CD4-positive, alpha-beta T cell treated with Interferon alpha-2 for 1 hour (primary cell): ENCODE measurements at regions not wholly inside any gene's neighbourhood (a gene's known extent, or its start where the extent isn't known, plus 50 kb on each side); places are given as distances from the start of the nearest gene placed in this dataset.

Experiments
- DNase-seq, 2 donors: peaks; one replicate each; pipeline ENCODE4 v3.0.0-alpha.2; 2020 to 2022

DNA sequence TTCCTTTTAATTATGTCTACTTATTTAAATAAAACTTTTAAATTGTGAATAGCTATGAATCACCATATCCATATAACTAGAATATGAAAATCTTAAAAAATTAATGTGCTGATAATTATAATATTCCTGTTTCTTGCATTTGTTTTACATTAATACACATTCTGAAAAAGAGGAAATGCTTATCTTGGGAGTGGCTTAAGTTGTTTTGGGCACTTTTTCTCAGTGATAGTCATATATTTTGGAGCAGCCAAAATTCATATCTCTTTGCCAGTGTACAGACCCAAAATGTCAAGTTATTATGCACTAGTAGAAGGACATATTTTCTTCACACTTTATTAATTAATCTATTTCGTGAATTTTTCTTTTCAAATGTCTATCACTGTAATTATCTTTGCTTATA is 838.5 kb downstream of the USP25 start:
- DNase-seq: no peak

GRCh38 chr21:16568661-16569060 is 838.9 kb downstream of the USP25 start:
- DNase-seq: no peak

- DNase-seq: no peak
These were observed 839.9 kb downstream of the USP25 start for GRCh38 chr21:16569679-16570078.

DNA sequence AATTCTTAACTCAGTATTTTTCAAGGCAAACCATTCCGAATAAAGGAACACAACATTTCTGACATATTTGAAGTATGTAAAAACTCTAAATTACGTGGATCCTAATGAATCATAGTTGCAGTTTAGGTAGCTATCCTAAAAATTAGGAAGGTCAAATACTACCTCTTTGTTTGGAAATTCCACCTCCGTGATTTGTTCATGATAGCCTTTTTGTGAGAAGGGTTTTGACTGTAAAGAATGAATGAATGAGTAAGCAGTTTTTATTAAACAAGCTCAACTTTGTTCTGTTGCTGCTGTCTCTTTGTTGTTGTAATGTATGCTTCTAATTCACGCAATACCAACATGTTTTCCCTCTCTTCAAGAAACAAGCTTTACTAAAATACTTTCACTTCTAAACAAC is 840.4 kb downstream of the USP25 start:
- no peak for DNase-seq

GRCh38 chr21:16570856-16571255 is 841.1 kb downstream of the USP25 start:
- DNase-seq: no peak

GRCh38 chr21:16571594-16571993 is 841.8 kb downstream of the USP25 start:
- DNase-seq: no peak

- DNase-seq: no peak
These were observed 842.2 kb downstream of the USP25 start for GRCh38 chr21:16572032-16572431.

DNA sequence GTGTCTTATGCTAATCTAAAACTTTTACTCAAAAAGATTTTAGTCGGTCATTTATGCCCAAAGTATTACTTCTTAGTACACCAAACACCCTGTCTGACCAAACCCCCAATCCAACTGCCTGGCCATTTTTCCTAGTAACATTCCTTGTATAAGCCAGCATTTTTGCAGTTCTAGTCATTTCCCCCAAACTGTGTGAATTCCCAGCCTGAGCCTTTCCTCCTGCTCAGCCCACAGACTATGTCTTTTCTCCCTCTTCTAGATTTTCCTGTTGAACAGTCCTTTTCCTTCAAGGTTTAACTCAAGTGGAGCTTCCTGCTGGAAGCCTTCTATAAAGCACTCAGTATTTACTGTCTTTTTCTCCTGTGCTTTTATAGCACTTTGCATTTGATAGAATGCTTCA is 843.8 kb downstream of the USP25 start:
- no peak for DNase-seq

- no peak for DNase-seq
These were observed 848.2 kb downstream of the USP25 start for GRCh38 chr21:16577975-16578374.

GRCh38 chr21:16578912-16579311 is 849.1 kb downstream of the USP25 start:
- no peak for DNase-seq

DNA sequence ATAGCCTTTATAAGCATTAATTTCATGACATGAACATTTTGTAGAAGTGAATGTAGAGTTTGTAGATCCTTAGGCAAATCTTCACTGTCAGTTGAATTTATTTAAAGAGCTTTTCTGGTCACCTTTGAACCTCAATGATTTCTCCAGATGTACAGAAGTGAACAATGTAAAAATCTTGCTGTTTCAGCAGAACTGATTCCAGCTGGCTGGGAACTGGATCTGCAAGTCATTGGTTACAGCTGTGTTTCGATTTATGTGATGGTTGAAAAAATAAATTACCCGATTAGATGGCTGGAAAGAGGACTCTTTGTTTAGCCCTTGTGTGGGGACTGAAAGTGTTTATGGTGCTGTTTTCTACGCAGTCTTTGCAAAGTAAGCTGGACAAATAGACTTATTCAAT is 849.8 kb downstream of the USP25 start:
- no peak for DNase-seq

GRCh38 chr21:16580661-16581060 is 850.9 kb downstream of the USP25 start:
- DNase-seq: no peak

GRCh38 chr21:16583556-16583955 is 853.8 kb downstream of the USP25 start:
- DNase-seq: no peak

DNA sequence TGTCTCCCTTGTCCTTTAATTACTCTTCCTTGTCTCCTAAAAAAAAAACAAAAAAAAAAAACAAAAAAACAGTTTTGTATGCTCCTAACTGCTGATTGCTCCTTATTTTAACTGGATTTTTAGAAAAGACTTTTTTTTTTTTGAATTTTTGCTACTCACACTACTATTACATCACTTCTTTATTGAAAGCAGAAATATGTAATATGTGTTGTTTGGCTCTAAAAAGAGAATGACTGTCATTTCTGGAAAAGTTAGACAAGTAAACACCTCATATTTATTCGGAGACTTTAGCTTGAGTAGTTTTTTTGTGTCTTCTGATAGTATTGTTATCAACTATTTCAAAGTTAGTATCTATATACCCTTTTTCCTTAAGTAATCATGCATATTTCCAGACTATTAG is 855.0 kb downstream of the USP25 start:
- no peak for DNase-seq

DNA sequence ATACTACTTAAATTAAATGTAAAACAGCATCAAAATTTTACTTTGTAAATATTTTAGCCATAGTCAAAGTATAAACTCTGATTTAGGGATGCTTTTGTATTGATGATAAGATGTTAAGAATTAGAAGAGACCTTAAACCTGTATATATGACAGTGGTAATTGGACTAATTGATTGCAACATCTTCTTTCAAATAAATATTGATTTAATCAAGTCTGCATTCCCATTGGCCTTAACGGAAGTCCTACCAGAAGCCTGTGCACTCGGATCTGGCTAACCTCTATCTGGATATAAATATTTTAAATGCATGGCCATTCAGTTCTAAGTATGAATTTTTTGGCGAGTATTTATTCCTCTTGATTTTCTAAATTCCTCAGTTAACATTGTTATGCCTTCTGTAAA is 856.1 kb downstream of the USP25 start:
- DNase-seq: no peak

DNA sequence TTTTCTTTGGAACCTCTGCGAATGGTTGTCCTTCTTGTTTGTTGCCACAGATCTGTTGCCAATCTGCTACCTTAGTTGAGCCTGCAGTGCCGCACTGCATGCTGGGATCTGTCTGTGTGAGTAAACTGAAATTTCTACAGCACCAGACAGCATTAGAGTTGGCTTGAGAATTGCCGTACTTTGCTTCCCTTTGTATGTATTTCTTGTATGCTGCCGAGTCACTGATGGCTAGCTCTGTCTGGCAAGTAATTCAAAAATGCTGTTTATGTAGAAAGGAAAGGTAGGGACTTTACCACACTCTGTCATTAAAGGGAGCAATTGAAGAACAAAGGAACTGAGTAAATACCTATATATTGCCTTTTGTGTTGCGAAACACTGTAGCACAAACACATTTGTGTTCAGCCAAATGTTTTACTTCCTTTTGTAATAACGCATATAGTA is 857.4 kb downstream of the USP25 start:
- DNase-seq: no peak

DNA sequence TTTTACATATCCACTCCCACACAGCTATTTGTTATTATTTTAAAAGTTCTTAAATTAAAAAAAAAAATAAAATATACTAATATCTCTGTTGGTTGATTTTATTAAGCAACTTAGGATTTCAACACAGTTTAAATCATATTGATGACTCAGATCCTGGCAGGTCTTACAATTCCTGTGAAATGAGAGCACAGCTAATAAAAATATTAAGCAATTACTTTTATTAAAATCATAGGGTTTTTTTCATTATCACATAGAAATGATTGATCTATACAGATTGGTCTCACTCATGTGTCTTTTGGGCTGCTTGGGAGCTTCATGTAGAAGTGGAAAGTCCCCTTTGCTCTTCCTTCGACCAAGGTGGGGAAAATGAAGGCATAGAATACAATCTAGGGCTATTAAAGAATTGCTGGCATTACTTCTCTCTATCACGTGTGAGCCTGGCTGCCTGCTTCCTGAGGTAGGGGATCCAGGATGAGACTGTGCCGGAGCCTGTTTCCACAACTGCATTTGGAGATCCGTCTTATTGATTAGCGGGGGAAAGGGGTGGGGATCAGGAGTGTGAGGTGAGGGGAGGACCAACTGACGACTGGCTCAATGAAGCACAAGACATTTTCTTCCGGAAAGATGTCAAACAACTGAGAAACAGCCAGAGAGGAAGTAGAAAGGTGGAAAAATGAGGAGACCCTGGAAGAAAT is 858.0 kb downstream of the USP25 start:
- no peak for DNase-seq

DNA sequence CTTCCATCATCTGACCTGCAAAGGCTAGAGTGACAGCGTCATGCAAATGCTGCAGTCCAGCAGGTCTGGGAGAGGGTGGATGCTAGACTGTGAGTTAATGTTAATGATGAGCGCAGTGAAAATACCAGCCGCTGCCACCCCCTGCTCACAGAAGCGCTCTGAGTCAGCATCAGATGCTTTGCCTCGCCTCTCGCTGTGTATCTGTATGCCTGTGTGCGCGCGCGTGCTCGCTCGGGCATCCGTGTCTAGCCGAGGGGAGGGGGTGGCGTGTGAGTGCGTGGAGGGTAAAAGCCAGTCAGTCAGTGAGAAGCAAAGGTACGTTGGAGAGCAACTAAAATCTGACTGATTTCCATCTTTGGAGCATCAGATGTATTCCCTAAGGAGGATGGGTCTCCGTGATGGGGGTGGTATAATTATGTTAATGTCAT is 858.7 kb downstream of the USP25 start:
- DNase-seq: no peak

DNA sequence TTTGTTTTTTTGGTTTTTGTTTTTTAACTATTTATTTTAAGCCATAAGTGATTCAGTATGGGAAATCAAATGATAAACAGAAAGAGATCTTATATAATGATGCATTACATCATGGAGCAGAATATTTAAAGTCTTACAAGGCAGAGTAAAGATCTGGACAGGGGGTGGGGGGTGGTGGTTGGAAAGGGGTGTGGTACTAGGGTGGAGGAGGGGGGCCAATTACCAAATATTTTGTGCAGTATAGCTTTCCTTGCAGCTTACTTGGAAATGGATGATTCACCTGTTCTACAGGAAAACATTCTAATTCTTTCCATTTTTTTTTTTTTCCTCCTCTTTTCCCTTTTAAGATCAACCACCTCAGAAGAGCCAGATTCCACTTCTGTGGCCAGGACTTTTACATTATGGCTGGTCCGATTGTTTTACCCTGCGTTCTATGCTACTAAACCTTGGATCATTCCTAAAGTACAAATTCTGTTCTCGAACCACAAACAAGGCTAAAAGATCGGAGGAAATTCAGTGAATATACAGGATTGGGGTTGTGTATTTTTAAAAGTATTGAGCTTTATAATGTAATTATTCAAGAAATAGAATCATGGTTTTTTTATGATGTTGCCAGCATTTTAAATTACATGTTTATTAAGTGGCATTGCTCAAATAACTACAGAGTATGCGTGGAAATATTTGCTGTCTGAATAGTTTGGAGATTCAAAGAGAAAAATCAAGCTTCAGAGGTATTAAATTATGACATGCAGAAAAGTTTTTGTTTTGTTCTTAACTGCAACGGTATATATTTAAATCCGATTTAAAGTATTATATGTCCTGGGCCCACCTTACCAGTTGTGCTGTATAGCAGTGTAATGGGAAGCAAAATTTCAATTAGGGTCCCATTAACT is 859.5 kb downstream of the USP25 start:
- DNase-seq: no peak

DNA sequence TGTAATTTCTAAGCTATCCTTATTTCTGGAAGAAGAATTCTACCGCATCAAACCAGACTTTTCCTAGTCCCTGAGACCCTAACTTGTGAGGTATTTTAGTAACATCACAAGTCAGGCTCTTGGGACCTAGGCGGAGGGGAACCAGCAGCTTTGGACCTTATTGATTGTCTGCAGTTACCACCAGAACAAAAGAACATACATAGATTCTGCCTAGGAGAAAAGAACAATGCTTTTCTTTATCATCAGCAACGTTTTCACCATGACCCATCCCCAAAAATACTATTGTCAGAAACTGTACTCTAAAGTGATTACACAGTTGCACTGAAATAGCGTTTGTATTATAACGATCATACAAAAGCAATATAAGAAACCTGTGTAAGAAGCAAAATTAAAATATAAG is 860.4 kb downstream of the USP25 start:
- DNase-seq: no peak

GRCh38 chr21:16590641-16591292 is 861.0 kb downstream of the USP25 start:
- DNase-seq: no peak

DNA sequence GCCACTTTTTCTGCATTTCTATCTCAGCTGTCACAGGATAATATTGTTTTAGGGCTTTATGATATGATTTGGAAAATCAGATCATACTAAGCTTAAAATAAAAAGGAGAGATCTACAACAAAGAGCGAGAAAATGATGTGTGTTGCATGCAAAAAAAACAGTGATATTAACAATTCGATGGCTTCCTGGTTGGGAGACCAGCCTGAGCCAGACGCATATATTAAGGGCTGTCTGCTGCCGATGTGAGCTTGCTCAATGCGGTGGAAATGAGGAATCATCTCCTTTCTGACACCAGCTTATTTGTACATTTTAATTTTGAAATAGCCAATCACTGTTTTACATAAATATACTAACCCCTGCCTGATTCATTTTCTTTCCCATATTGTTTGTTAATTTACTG is 862.6 kb downstream of the USP25 start:
- no peak for DNase-seq

DNA sequence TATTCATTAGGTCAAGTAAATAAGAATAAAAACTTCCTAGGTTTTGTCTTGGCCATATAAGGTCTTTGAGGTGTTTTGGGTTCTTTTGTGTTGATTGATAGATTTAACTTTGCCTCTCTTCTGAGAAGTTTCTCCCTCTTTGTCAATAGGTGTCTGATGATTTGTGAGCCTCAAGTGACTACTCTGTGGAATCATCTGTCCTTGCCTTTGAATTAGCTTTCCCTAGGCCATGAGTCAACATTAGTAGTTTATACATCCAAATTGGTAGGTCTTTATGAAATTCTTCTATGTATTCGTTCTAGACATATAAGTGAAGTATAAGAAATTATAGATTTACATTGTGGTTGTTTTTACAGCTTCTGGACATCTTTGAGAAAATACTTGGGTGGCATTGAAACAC is 864.4 kb downstream of the USP25 start:
- no peak for DNase-seq

GRCh38 chr21:16596369-16596768 is 866.6 kb downstream of the USP25 start:
- no peak for DNase-seq
